Epidermal melanocyte (primary cell): ENCODE measurements at regions not wholly inside any gene's neighbourhood (a gene's known extent, or its start where the extent isn't known, plus 50 kb on each side); places are given as distances from the start of the nearest gene placed in this dataset.
"Not testable (repeated sequence)": the region's sequence is repeated elsewhere in the genome, so short reads cannot be mapped to it uniquely, and the experiment has no call there.

Experiments
- DNase-seq: peaks from one replicate; pipeline ENCODE4 v3.0.0; 2011; ENCODE audit warnings: low spot score; ENCODE audit not compliant: insufficient read length

GRCh38 chr13:37226971-37227370 lies 121.5 kb upstream of the CSNK1A1L start:
- DNase-seq: no peak

GRCh38 chr13:37225414-37226070 lies 120.1 kb upstream of the CSNK1A1L start:
- no peak for DNase-seq

- no peak for DNase-seq
Measured at GRCh38 chr13:37216331-37216730, 110.9 kb upstream of the CSNK1A1L start.

GRCh38 chr13:37212826-37213225 lies 107.4 kb upstream of the CSNK1A1L start:
- no peak for DNase-seq

- DNase-seq: no peak
Measured at GRCh38 chr13:37211487-37211886, 106.0 kb upstream of the CSNK1A1L start.

- DNase-seq: no peak
Measured at GRCh38 chr13:37209621-37210580, 104.4 kb upstream of the CSNK1A1L start.

GRCh38 chr13:37207691-37208451 lies 102.4 kb upstream of the CSNK1A1L start:
- DNase-seq: no peak

- no peak for DNase-seq
Measured at GRCh38 chr13:37202264-37202663, 96.8 kb upstream of the CSNK1A1L start.

- DNase-seq: no peak
Measured at GRCh38 chr13:37201081-37201480, 95.6 kb upstream of the CSNK1A1L start.

- no peak for DNase-seq
Measured at GRCh38 chr13:37198629-37199028, 93.2 kb upstream of the CSNK1A1L start.

GRCh38 chr13:37195621-37196020 lies 90.2 kb upstream of the CSNK1A1L start:
- DNase-seq: no peak

- no peak for DNase-seq
Measured at GRCh38 chr13:37194428-37194861, 89.0 kb upstream of the CSNK1A1L start.

- no peak for DNase-seq
Measured at GRCh38 chr13:37192956-37193355, 87.5 kb upstream of the CSNK1A1L start.

- DNase-seq: no peak
Measured at GRCh38 chr13:37187621-37188020, 82.2 kb upstream of the CSNK1A1L start.

GRCh38 chr13:37187105-37187504 lies 81.6 kb upstream of the CSNK1A1L start:
- no peak for DNase-seq

GRCh38 chr13:37181620-37182019 lies 76.2 kb upstream of the CSNK1A1L start:
- no peak for DNase-seq

- DNase-seq: no peak
Measured at GRCh38 chr13:37179645-37180044, 74.2 kb upstream of the CSNK1A1L start.

- no peak for DNase-seq
Measured at GRCh38 chr13:37177125-37177524, 71.7 kb upstream of the CSNK1A1L start.

- DNase-seq: no peak
Measured at GRCh38 chr13:37175996-37176395, 70.5 kb upstream of the CSNK1A1L start.

GRCh38 chr13:37173214-37173613 lies 67.8 kb upstream of the CSNK1A1L start:
- no peak for DNase-seq

GRCh38 chr13:37172226-37172625 lies 66.8 kb upstream of the CSNK1A1L start:
- DNase-seq: not testable (repeated sequence)

- no peak for DNase-seq
Measured at GRCh38 chr13:37168926-37169325, 63.5 kb upstream of the CSNK1A1L start.
